Glutamatergic neuron (in vitro differentiated cells): ENCODE measurements at regions not wholly inside any gene's neighbourhood (a gene's known extent, or its start where the extent isn't known, plus 50 kb on each side); places are given as distances from the start of the nearest gene placed in this dataset.

Experiments used
- DNase-seq: peaks from one replicate; pipeline ENCODE4 v3.0.0; 2022
- H3K27ac Mint-ChIP-seq: one replicate; pipeline ENCODE4 v1.8.0; 2020; ENCODE audit warnings: mild to moderate bottlenecking, mixed read lengths, inconsistent platforms; ENCODE audit not compliant: unreplicated experiment
- H3K27me3 Mint-ChIP-seq: one replicate; pipeline ENCODE4 v1.8.0; 2020; ENCODE audit warnings: mild to moderate bottlenecking, moderate library complexity, mixed read lengths, inconsistent platforms; ENCODE audit not compliant: unreplicated experiment
- H3K36me3 Mint-ChIP-seq: one replicate; pipeline ENCODE4 v1.8.0; 2020; ENCODE audit warnings: mild to moderate bottlenecking, mixed read lengths, inconsistent platforms; ENCODE audit not compliant: unreplicated experiment
- H3K4me1 Mint-ChIP-seq: one replicate; pipeline ENCODE4 v1.8.0; 2020; ENCODE audit warnings: mild to moderate bottlenecking, low read depth, mixed read lengths, inconsistent platforms; ENCODE audit not compliant: unreplicated experiment
- H3K4me3 Mint-ChIP-seq: one replicate; pipeline ENCODE4 v1.8.0; 2020; ENCODE audit warnings: mild to moderate bottlenecking, mixed read lengths, inconsistent platforms; ENCODE audit not compliant: unreplicated experiment
- H3K9me3 Mint-ChIP-seq: one replicate; pipeline ENCODE4 v1.8.0; 2020; ENCODE audit warnings: mild to moderate bottlenecking, moderate library complexity, mixed read lengths, inconsistent platforms; ENCODE audit not compliant: unreplicated experiment
- CTCF ChIP-seq: fragments of 200-600 bp; sonication (generic); IDR thresholded peaks from one replicate; pipeline ENCODE4 v1.5.0; 2021; ENCODE audit not compliant: partially characterized antibody, unreplicated experiment

- no peak overlapping the region for H3K4me3 Mint-ChIP-seq
- no peak for DNase-seq
- peaks cover 8% of the 10 kb centered on the region for H3K36me3 Mint-ChIP-seq
- no peak for TF ChIP-seq CTCF
- H3K9me3 Mint-ChIP-seq: peaks cover 6% of the 10 kb centered on the region
- no peak overlapping the region for H3K27ac Mint-ChIP-seq
- no peaks in the 10 kb centered on the region for H3K4me1 Mint-ChIP-seq
- H3K27me3 Mint-ChIP-seq: peaks cover 4% of the 10 kb centered on the region
Observed at GRCh38 chr11:71323876-71324526, 71.6 kb upstream of the SHANK2 start.

GRCh38 chr11:71322861-71323582 lies 70.6 kb upstream of the SHANK2 start:
- H3K27ac Mint-ChIP-seq: no peak overlapping the region
- no peaks in the 10 kb centered on the region for H3K4me1 Mint-ChIP-seq
- no peak for DNase-seq
- peaks cover 13% of the 10 kb centered on the region for H3K36me3 Mint-ChIP-seq
- TF ChIP-seq CTCF: no peak
- H3K9me3 Mint-ChIP-seq: peaks cover 4% of the 10 kb centered on the region
- H3K27me3 Mint-ChIP-seq: peaks cover 5% of the 10 kb centered on the region
- no peak overlapping the region for H3K4me3 Mint-ChIP-seq

DNA sequence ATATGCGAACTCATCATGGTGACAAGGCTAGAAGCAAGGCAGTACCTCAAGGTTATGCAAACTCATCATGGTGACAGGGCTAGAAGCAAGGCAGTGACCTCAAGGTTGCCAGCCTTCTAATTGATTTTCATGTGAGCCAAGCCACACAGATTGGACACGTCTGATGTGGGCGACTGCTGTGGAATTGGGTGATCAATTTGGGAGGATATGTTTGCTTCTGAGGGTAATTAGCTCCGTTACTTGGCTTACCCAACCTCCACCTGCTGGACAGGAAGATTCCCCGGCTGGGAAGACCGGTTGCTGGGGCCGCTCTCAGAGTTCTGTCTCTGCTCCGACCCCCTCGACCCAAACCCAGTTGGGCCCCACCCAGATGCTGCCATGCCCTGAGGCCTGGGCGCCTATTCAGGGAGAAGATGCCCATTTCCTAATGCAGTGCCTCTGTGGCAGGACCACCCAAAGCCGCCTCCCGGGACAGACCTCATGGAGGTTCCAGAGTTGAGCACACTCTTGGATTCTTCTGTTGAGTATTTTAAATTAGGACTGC lies 69.9 kb upstream of the SHANK2 start:
- Mint-ChIP-seq H3K9me3 (peaks cover 4% of the 10 kb centered on the region), H3K27me3 (peaks cover 5% of the 10 kb centered on the region), H3K4me1 (no peaks in the 10 kb centered on the region), H3K36me3 (peaks cover 13% of the 10 kb centered on the region), H3K27ac (no peak overlapping the region), H3K4me3 (no peak overlapping the region)
- no peak for DNase-seq
- TF ChIP-seq CTCF: no peak

DNA sequence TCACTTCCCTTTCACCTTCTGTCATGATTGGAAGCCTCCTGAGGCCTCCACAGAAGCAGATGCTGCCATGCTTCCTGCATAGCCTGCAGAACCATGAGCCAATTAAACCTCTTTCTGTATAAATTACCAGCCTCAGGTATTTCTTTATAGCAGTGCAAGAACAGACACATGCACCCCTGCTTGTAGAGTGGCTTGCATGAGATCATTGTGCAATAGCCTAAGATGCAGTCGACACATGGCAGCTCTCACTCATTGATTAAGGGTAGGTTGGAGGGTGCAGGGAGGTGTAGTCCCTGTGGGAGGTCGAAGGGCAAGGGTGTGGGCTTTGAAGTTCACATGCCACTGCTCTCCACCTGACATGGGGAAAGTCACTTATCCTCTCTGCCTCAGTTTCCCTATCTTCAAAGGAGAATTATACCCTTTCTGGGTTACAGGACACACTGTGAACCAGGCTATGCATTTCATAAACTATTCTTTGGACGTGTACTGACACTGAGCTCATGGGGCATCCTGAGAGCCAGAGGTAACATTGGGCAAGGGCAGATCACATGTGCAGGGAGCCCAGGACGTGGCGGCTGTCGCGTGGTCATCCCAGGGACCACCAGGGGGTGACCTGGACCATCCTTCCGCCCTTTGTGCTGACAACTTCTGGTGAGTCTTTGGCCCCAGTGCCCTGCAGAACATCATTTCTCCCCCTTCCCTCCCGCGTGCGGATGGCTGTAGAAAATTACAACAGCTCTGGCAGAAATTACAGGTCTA lies 69.2 kb upstream of the SHANK2 start:
- DNase-seq: no peak
- H3K27ac Mint-ChIP-seq: no peak overlapping the region
- no peak overlapping the region for H3K4me3 Mint-ChIP-seq
- H3K36me3 Mint-ChIP-seq: peaks cover 13% of the 10 kb centered on the region
- peaks cover 5% of the 10 kb centered on the region for H3K27me3 Mint-ChIP-seq
- no peak for TF ChIP-seq CTCF
- peaks cover 4% of the 10 kb centered on the region for H3K9me3 Mint-ChIP-seq
- H3K4me1 Mint-ChIP-seq: no peaks in the 10 kb centered on the region
